H1 (cell line): ENCODE measurements at regions not wholly inside any gene's neighbourhood (a gene's known extent, or its start where the extent isn't known, plus 50 kb on each side); places are given as distances from the start of the nearest gene placed in this dataset.

ENCODE experiments used
- CTCF ChIA-PET: fragments of 300-600 bp; sonication (Branson Sonifier 250); formaldehyde crosslinking; loops from one replicate; lab custom pipeline; 2021; ENCODE audit not compliant: partially characterized antibody; lab: Charles Lee
- POLR2A ChIA-PET: fragments of 300-600 bp; sonication (Branson Sonifier 250); formaldehyde crosslinking; loops from one replicate; lab custom pipeline; 2021; ENCODE audit warnings: inconsistent platforms; ENCODE audit not compliant: partially characterized antibody; lab: Charles Lee
- DNase-seq, 2 experiments: peaks; one replicate each; pipeline versions ENCODE4 v3.0.0 to v3.0.0-alpha.2; 2010 to 2022; ENCODE audit warnings: low spot score in 2 of 2, low read depth in 1 of 2, mixed read lengths in 1 of 2
- FAIRE-seq: peaks from 2 replicates; lab custom pipeline; 2011; peaks lifted over from hg19 to GRCh38; lab: Jason Lieb, UNC
- H2AFZ ChIP-seq: 2 replicates; pipeline ENCODE4 v1.8.1; 2012; ENCODE audit warnings: low read length, inconsistent platforms
- H2AK5ac ChIP-seq: 2 replicates; pipeline ENCODE4 v1.6.1; 2013; ENCODE audit warnings: low read depth, low read length
- H2BK120ac ChIP-seq: replicated peaks from 2 replicates; pipeline ENCODE3; 2013; ENCODE audit warnings: low read depth, low read length, inconsistent platforms
- H2BK12ac ChIP-seq: 2 replicates; pipeline ENCODE4 v1.6.1; 2013; ENCODE audit warnings: low read depth, low read length
- H2BK15ac ChIP-seq: 2 replicates; pipeline ENCODE4 v1.6.1; 2013; ENCODE audit warnings: low read length
- H2BK20ac ChIP-seq: 2 replicates; pipeline ENCODE4 v1.6.1; 2013; ENCODE audit warnings: low read length
- H2BK5ac ChIP-seq: 2 replicates; pipeline ENCODE4 v1.6.1; 2013; ENCODE audit warnings: low read depth, low read length
- H3K14ac ChIP-seq: 2 replicates; pipeline ENCODE4 v1.6.1; 2013; ENCODE audit warnings: inconsistent platforms; ENCODE audit not compliant: insufficient read length
- H3K18ac ChIP-seq: 2 replicates; pipeline ENCODE4 v1.6.1; 2013; ENCODE audit warnings: low read length; ENCODE audit errors: extremely low read depth
- H3K23ac ChIP-seq: 2 replicates; pipeline ENCODE4 v1.6.1; 2013; ENCODE audit warnings: inconsistent platforms; ENCODE audit not compliant: insufficient read length
- H3K23me2 ChIP-seq: 2 replicates; pipeline ENCODE4 v1.6.1; 2013; ENCODE audit warnings: low read depth, low read length
- H3K27ac ChIP-seq: 2 replicates; pipeline ENCODE4 v1.6.1; 2011; ENCODE audit warnings: low read depth, low read length, inconsistent platforms
- H3K27me3 ChIP-seq, 4 experiments: replicated peaks in 1 of 4; 1 replicate in 1 of 4; 2 replicates in 3 of 4; pipeline versions ENCODE4 v1.6.1 to v1.8.1; 2011 to 2013; ENCODE audit warnings: low read length in 3 of 4, mild to moderate bottlenecking in 3 of 4, inconsistent platforms in 2 of 4, mixed read lengths in 2 of 4, moderate library complexity in 1 of 4; ENCODE audit not compliant: control insufficient read depth in 3 of 4, insufficient read depth in 3 of 4; ENCODE audit errors: extremely low read depth in 1 of 4
- H3K36me3 ChIP-seq, 4 experiments: 2 replicates each; pipeline versions ENCODE4 v1.6.1 to v1.8.1; 2011 to 2013; ENCODE audit warnings: mild to moderate bottlenecking in 4 of 4, low read length in 3 of 4, moderate library complexity in 2 of 4, control low read depth in 1 of 4, inconsistent platforms in 1 of 4; ENCODE audit not compliant: insufficient read depth in 4 of 4, control insufficient read depth in 2 of 4
- H3K4ac ChIP-seq: replicated peaks from 2 replicates; pipeline ENCODE3; 2013; ENCODE audit warnings: low read length, low read depth, mixed read lengths, inconsistent platforms; ENCODE audit not compliant: insufficient read length
- H3K4me1 ChIP-seq, 4 experiments: replicated peaks in 1 of 4; 1 replicate in 1 of 4; 2 replicates in 3 of 4; pipeline versions ENCODE4 v1.6.1 to v1.8.1; 2011 to 2013; ENCODE audit warnings: low read length in 3 of 4, inconsistent platforms in 2 of 4, mixed read lengths in 1 of 4; ENCODE audit not compliant: insufficient read depth in 4 of 4, control insufficient read depth in 3 of 4
- H3K4me2 ChIP-seq, 2 experiments: 2 replicates each; pipeline versions ENCODE4 v1.6.1 to v1.8.1; 2011 to 2013; ENCODE audit warnings: low read depth in 2 of 2, low read length in 2 of 2, control low read depth in 1 of 2, inconsistent platforms in 1 of 2, mild to moderate bottlenecking in 1 of 2; ENCODE audit not compliant: insufficient read depth in 1 of 2
- H3K4me3 ChIP-seq, 4 experiments: fragments of 200-600, 300-600 bp in 1 of 4; sonication (generic), shearing (Covaris generic), sonication (Bioruptor Twin) in 1 of 4; 2 replicates each; pipeline versions ENCODE4 v1.5.1 to v1.8.1; 2011 to 2016; ENCODE audit warnings: low read length in 4 of 4, low read depth in 3 of 4, control low read depth in 2 of 4, inconsistent platforms in 2 of 4, mild to moderate bottlenecking in 2 of 4, mixed read lengths in 1 of 4, moderate library complexity in 1 of 4; ENCODE audit not compliant: insufficient read depth in 2 of 4; ENCODE audit errors: extremely low read depth in 1 of 4
- H3K56ac ChIP-seq: replicated peaks from 2 replicates; pipeline ENCODE3; 2013; ENCODE audit warnings: low read depth, mild to moderate bottlenecking, mixed read lengths, low read length, inconsistent platforms; ENCODE audit not compliant: insufficient read length
- H3K79me1 ChIP-seq: 2 replicates; pipeline ENCODE4 v1.6.1; 2013; ENCODE audit warnings: low read depth, low read length, control low read depth
- H3K79me2 ChIP-seq, 2 experiments: 2 replicates each; pipeline versions ENCODE4 v1.6.1 to v1.8.1; 2012 to 2013; ENCODE audit warnings: low read length in 2 of 2, mild to moderate bottlenecking in 2 of 2, inconsistent platforms in 1 of 2; ENCODE audit not compliant: insufficient read depth in 2 of 2, control insufficient read depth in 1 of 2
- H3K9ac ChIP-seq, 4 experiments: replicated peaks in 1 of 4; 1 replicate in 1 of 4; 2 replicates in 3 of 4; pipeline versions ENCODE4 v1.6.1 to v1.8.1; 2011 to 2013; ENCODE audit warnings: low read depth in 3 of 4, low read length in 3 of 4, control low read depth in 2 of 4, mild to moderate bottlenecking in 2 of 4, moderate library complexity in 2 of 4, inconsistent platforms in 1 of 4; ENCODE audit errors: extremely low read depth in 1 of 4
- H3K9me3 ChIP-seq, 2 experiments: 2 replicates each; pipeline versions ENCODE4 v1.6.1 to v1.8.1; 2012 to 2013; ENCODE audit warnings: mild to moderate bottlenecking in 2 of 2, moderate library complexity in 2 of 2, control low read depth in 1 of 2, inconsistent platforms in 1 of 2, low read depth in 1 of 2, low read length in 1 of 2, mixed read lengths in 1 of 2; ENCODE audit not compliant: insufficient read depth in 2 of 2
- H4K20me1 ChIP-seq, 2 experiments: replicated peaks in 1 of 2; 2 replicates each; pipeline versions ENCODE3 to v1.8.1; 2011 to 2013; ENCODE audit warnings: inconsistent platforms in 2 of 2, low read length in 2 of 2, mild to moderate bottlenecking in 1 of 2; ENCODE audit not compliant: insufficient read depth in 2 of 2, control insufficient read depth in 1 of 2
- H4K5ac ChIP-seq: 2 replicates; pipeline ENCODE4 v1.6.1; 2013; ENCODE audit warnings: low read length, low read depth, mixed read lengths, inconsistent platforms; ENCODE audit not compliant: insufficient read length
- H4K8ac ChIP-seq: 2 replicates; pipeline ENCODE4 v1.8.0; 2013; ENCODE audit warnings: mild to moderate bottlenecking, moderate library complexity, low read length, inconsistent platforms; ENCODE audit not compliant: insufficient read depth; ENCODE audit errors: extremely low read depth
- H4K91ac ChIP-seq: replicated peaks from 2 replicates; pipeline ENCODE3; 2013; ENCODE audit warnings: low read length, mixed read lengths, inconsistent platforms; ENCODE audit not compliant: insufficient read length
- CREB1 ChIP-seq: IDR thresholded peaks from 2 replicates; pipeline ENCODE4 v1.6.1; 2012; ENCODE audit warnings: inconsistent platforms
- JUN ChIP-seq: IDR thresholded peaks from 2 replicates; pipeline ENCODE4 v1.6.1; 2011; ENCODE audit warnings: low read depth, mild to moderate bottlenecking, improper control_type of control experiment, low read length
- POLR2A ChIP-seq, 2 experiments: IDR thresholded peaks; 1 replicate in 1 of 2; 2 replicates in 1 of 2; pipeline ENCODE4 v1.6.1; 2011; ENCODE audit warnings: low read depth in 2 of 2, low read length in 2 of 2, mild to moderate bottlenecking in 2 of 2; ENCODE audit errors: control extremely low read depth in 1 of 2
- POLR2AphosphoS5 ChIP-seq: IDR thresholded peaks from 2 replicates; pipeline ENCODE4 v1.6.1; 2011; ENCODE audit warnings: low read depth, low read length
- POU5F1 ChIP-seq: IDR thresholded peaks from 2 replicates; pipeline ENCODE4 v1.6.1; 2011; ENCODE audit warnings: low read depth, mild to moderate bottlenecking, low read length, moderate library complexity
- RXRA ChIP-seq: IDR thresholded peaks from 2 replicates; pipeline ENCODE4 v1.6.1; 2011; ENCODE audit warnings: low read depth, mild to moderate bottlenecking, low read length, moderate library complexity; ENCODE audit not compliant: insufficient read depth
- SAP30 ChIP-seq: fragments of 300-600 bp; sonication (generic); IDR thresholded peaks from 2 replicates; pipeline ENCODE4 v1.7.1; 2012; ENCODE audit warnings: low read length, moderate library complexity, mild to moderate bottlenecking, inconsistent platforms; ENCODE audit not compliant: insufficient read depth, insufficient replicate concordance
- SP2 ChIP-seq: IDR thresholded peaks from 2 replicates; pipeline ENCODE4 v1.6.1; 2012; ENCODE audit warnings: mild to moderate bottlenecking, low read length, inconsistent platforms
- SUZ12 ChIP-seq: fragments of 200-600 bp; sonication (generic); IDR thresholded peaks from 2 replicates; pipeline ENCODE4 v1.6.1; 2012; ENCODE audit warnings: mild to moderate bottlenecking, inconsistent platforms, low read length, moderate library complexity, mixed read lengths
- TAF1 ChIP-seq: IDR thresholded peaks from 2 replicates; pipeline ENCODE4 v1.6.1; 2011; ENCODE audit warnings: mild to moderate bottlenecking, low read depth, low read length
- TBP ChIP-seq: IDR thresholded peaks from 2 replicates; pipeline ENCODE4 v1.6.1; 2011; ENCODE audit warnings: low read depth, low read length, improper control_type of control experiment
- USF2 ChIP-seq: IDR thresholded peaks from 2 replicates; pipeline ENCODE4 v1.6.1; 2011; ENCODE audit warnings: low read length, improper control_type of control experiment
- WGBS, 2 experiments: shearing (Covaris generic) in 1 of 2; methylation state at CpG; one replicate each; pipeline versions ENCODE4 v1.1.6 to v1.1.7; 2013 to 2015; ENCODE audit warnings: low lambda C conversion rate in 2 of 2, mixed read lengths in 2 of 2, inconsistent platforms in 1 of 2, low coverage in 1 of 2, missing lambda C conversion rate in 1 of 2; ENCODE audit not compliant: insufficient replicate concordance in 2 of 2, insufficient coverage in 1 of 2, insufficient read length in 1 of 2; ENCODE audit errors: extremely low coverage in 1 of 2, missing lambda C conversion rate in 1 of 2; 5-methylcytosine and 5-hydroxymethylcytosine counted together

- H3K4me2 ChIP-seq = no peak overlapping the region
- no peak overlapping the region for H3K9ac ChIP-seq
- FAIRE-seq (no peak), DNase-seq (no peak)
- H4K91ac ChIP-seq = no peak overlapping the region
- H2AFZ ChIP-seq = no peak overlapping the region
- H3K23ac ChIP-seq = no peak overlapping the region
- no peak overlapping the region for H2BK5ac ChIP-seq
- no peak overlapping the region for H3K4ac ChIP-seq
- ChIA-PET POLR2A (interaction anchor here (1.1 kb wide), 1 partner anchor 114 kb away, joined by 3 read pairs; no protein-coding TSS in a partner anchor), CTCF (interaction anchor here (0.5 kb wide), 1 partner anchor 853 kb away, joined by 3 read pairs; no protein-coding TSS in a partner anchor)
- no peak overlapping the region for H3K14ac ChIP-seq
- peaks cover 0 to 2% (median 0%) of the 10 kb centered on the region in 4 experiments; a peak in 1 of 7 replicates for H3K4me1 ChIP-seq
- H3K56ac ChIP-seq = no peak overlapping the region
- H3K4me3 ChIP-seq = no peak overlapping the region
- H2AK5ac ChIP-seq = no peak overlapping the region
- H3K36me3 ChIP-seq = peaks cover 0 to 4% (median 0%) of the 10 kb centered on the region in 4 experiments; a peak in 2 of 8 replicates
- 0 out of 4 replicates have a peak, but pooled peaks cover 0 to 4% of the 10 kb centered on the region in 2 experiments for H3K9me3 ChIP-seq
- peaks cover 0 to 3% of the 10 kb centered on the region in 2 experiments for H4K20me1 ChIP-seq
- 87% methylated on average over 8 of the region's 8 CpGs; no CpG with 5 or more reads in 1 of the 2 experiments for WGBS, 2 experiments
- H3K23me2 ChIP-seq = no peaks in the 10 kb centered on the region
- no peak overlapping the region for H2BK15ac ChIP-seq
- no peak overlapping the region for H2BK12ac ChIP-seq
- H3K79me2 ChIP-seq = peaks cover 0 to 25% of the 10 kb centered on the region in 2 experiments; a peak in 1 of 4 replicates
- no peak overlapping the region for H2BK20ac ChIP-seq
- H3K27ac ChIP-seq = no peak overlapping the region
- H4K5ac ChIP-seq = no peak overlapping the region
- no peak overlapping the region for H3K18ac ChIP-seq
- H4K8ac ChIP-seq = no peak overlapping the region
- H3K79me1 ChIP-seq = no peaks in the 10 kb centered on the region
- no peaks in the 10 kb centered on the region for H3K27me3 ChIP-seq
- H2BK120ac ChIP-seq = no peak overlapping the region
- TF ChIP-seq TAF1 (no peak), TBP (no peak), SAP30 (no peak), POLR2A (IDR thresholded peaks at IDR 0.05; ENCODE audit: control extremely low read depth in 1 of 2, low read depth in 2 of 2, low read length in 2 of 2) (no peak), JUN (no peak), CREB1 (no peak), POLR2AphosphoS5 (no peak), SUZ12 (no peak), RXRA (no peak), POU5F1 (no peak), USF2 (no peak), SP2 (no peak)
Observed at GRCh38 chr19:46951171-46951986, 68.3 kb upstream of the NPAS1 start.
